ENCODE measurements at regions not wholly inside any gene's neighbourhood (a gene's known extent, or its start where the extent isn't known, plus 50 kb on each side); places are given as distances from the start of the nearest gene placed in this dataset.

DNA sequence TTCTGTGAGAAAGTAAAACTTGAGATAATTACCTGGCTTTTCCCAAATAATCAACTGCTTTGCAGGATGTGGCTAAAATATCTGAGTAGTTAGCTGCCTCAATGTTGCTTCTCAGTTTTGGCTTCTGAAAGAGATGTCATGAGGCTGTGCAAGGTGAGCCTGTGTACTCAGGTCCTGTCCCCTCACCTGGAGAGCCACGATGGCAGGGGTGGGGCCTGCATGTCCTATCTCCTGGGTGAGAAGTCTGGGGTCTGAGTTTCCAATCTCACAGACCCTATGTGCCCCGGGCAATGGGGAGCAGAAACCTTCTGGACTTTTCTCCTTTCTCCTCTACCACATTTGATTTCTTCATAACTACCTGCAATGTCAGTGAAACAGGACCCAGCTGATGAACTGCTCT is 338.6 kb upstream of the B3GAT1 start:
- WGBS, 2 donors = 72 to 77% methylated on average over 2 of the region's 2 CpGs
- no peak overlapping the region for H3K27ac ChIP-seq

DNA sequence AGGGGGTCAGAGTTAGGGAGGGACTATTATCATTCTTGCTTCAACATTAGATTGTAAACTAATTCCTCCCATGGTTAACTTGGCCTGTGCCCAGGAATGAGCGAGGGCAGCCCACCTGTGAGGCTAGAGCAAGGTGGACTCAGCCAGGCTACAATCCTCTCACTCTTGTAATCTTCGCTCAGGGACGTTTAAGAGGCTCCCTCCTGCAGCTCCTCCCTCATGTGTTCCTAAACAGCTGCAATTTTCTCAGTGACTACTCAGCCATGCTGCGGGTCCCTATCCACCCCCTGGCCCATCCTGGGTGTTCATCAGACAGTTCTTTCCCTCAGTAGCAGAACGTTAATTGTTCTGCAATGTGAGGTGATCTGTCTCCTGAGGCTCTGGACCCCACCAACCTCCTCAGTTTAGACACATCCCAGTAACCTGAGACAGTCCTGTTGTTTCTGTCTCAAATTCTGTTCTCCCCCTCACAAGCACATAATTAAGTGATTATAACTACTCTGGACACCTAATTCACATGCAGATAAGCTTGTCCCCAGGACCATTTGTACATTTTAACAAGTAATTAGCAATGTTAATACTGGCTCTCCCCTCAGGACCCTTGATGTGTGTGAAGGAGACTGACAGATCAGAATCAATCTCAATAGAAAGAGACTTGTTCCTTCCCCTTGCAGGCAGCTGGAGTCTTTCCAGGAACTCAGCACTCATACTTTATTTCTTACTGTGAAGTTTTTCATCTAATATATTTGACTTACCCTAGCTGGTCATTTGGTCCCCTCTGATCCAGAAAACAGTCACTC is 337.2 kb upstream of the B3GAT1 start:
- Histone ChIP-seq H3K27ac (no peak overlapping the region), H3K4me3 (no peak overlapping the region), H3K9me3 (peaks cover 0 to 12% (median 0%) of the 10 kb centered on the region in 3 donors), H3K27me3 (no peaks in the 10 kb centered on the region), H3K4me1 (no peaks in the 10 kb centered on the region), H3K36me3 (replicated peaks in 1 of 2; ENCODE audit: insufficient read depth in 1 of 2, low read depth in 2 of 2) (no peaks in the 10 kb centered on the region)
- WGBS, 2 donors = 27 to 37% methylated on average over 5 of the region's 5 CpGs
- DNase-seq (no peak), ATAC-seq (no peak)
- intact Hi-C loops (cut with DNase I) = no loop called here
- no peak for TF ChIP-seq POLR2A (IDR thresholded peaks at IDR 0.05)
- no peak for TF ChIP-seq CTCF (IDR thresholded peaks at IDR 0.05)

More for the DNA sequence above, 338.6 kb upstream of the B3GAT1 start:
- ATAC-seq (no peak), DNase-seq (no peak)
- Histone ChIP-seq H3K4me3 (no peak overlapping the region), H3K36me3 (replicated peaks in 1 of 2; ENCODE audit: insufficient read depth in 1 of 2, low read depth in 2 of 2) (no peaks in the 10 kb centered on the region), H3K27me3 (no peaks in the 10 kb centered on the region), H3K9me3 (peaks cover 0 to 12% (median 0%) of the 10 kb centered on the region in 3 donors), H3K4me1 (no peaks in the 10 kb centered on the region)
- TF ChIP-seq POLR2A (IDR thresholded peaks at IDR 0.05) (no peak), CTCF (IDR thresholded peaks at IDR 0.05) (no peak)
- intact Hi-C loops (cut with DNase I) = no loop called here

DNA sequence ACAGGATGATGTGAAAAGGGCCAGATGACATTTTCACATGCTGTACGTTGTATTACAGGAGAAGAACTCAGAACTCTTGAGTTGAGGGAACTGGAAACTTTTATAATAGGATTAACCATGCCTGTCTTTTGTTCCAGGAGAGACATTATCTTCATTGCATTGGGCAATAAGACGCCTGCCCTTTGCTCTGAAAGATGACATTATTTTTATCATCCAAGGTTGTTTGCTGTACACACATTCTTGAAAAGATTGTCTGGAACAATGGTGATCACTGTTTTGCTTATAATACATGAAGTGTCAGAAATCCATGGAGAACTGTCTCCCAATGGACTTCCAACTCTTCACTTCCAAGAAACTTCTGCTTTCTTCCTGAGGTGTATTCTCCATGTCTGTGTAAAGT is 334.6 kb upstream of the B3GAT1 start:
- H3K36me3 ChIP-seq (replicated peaks in 1 of 2; ENCODE audit: insufficient read depth in 1 of 2, low read depth in 2 of 2) = no peaks in the 10 kb centered on the region
- H3K27me3 ChIP-seq = no peaks in the 10 kb centered on the region
- no peak overlapping the region for H3K4me3 ChIP-seq
- no peak overlapping the region for H3K27ac ChIP-seq
- no peak for DNase-seq
- no peak for ATAC-seq
- H3K9me3 ChIP-seq = peaks cover 0 to 12% (median 0%) of the 10 kb centered on the region in 3 donors
- intact Hi-C loops (cut with DNase I) = no loop called here
- no peak for TF ChIP-seq POLR2A (IDR thresholded peaks at IDR 0.05)
- no peak for TF ChIP-seq CTCF (IDR thresholded peaks at IDR 0.05)
- peaks cover 13% of the 10 kb centered on the region for H3K4me1 ChIP-seq
- WGBS, 2 donors = 40 to 44% methylated on average over 2 of the region's 2 CpGs

DNA sequence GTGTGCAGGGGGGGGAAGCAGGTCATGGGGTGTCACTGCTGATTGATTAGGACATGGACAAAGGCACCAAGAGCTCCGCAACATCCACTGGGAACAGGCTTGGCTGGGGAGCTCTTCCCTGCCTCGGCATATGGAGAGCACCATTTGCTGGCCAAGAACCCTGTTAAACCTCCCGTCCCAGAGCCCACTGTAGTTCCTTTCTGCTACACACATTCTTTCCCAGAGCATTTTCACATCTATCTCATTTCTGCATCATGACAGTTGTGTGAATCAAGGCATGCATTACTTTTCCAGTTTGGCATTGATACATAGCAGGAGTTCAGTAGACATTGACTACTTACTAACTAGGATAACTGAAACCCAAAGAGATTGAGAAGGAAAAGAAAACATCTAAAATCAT is 333.4 kb upstream of the B3GAT1 start:
- intact Hi-C loops (cut with DNase I) = no loop called here
- WGBS, 2 donors = 71 to 97% methylated on average over 3 of the region's 3 CpGs
- H3K27me3 ChIP-seq = no peaks in the 10 kb centered on the region
- peaks cover 14% of the 10 kb centered on the region for H3K4me1 ChIP-seq
- DNase-seq (no peak), ATAC-seq (no peak)
- H3K27ac ChIP-seq = no peak overlapping the region
- H3K4me3 ChIP-seq = no peak overlapping the region
- peaks cover 0 to 12% (median 0%) of the 10 kb centered on the region in 3 donors for H3K9me3 ChIP-seq
- no peaks in the 10 kb centered on the region for H3K36me3 ChIP-seq (replicated peaks in 1 of 2; ENCODE audit: insufficient read depth in 1 of 2, low read depth in 2 of 2)
- TF ChIP-seq POLR2A (IDR thresholded peaks at IDR 0.05) (no peak), CTCF (IDR thresholded peaks at IDR 0.05) (no peak)

DNA sequence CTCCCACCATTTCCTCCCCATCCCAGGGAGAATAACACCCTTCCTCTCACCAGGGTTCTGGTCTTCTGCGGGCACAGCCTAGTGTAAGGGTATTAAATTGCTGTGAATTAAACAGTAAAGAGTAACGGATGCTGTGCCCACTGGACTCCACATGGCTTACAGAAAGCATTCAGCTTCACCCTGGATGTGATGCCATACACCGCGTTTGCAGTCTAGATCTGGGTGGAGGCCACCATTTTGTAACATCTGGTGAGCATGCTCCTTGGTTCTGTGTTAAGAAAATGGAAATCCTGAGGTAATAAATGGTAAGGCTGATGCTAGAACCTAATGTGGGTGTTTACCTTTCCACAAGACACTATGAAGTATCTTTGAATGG is 331.8 kb upstream of the B3GAT1 start:
- WGBS, 2 donors = 89 to 90% methylated on average over 4 of the region's 4 CpGs
- H3K27me3 ChIP-seq = no peaks in the 10 kb centered on the region
- H3K4me1 ChIP-seq = peaks cover 14% of the 10 kb centered on the region
- ATAC-seq (no peak), DNase-seq (no peak)
- H3K4me3 ChIP-seq = no peak overlapping the region
- peaks cover 0 to 10% (median 0%) of the 10 kb centered on the region in 3 donors for H3K9me3 ChIP-seq
- intact Hi-C loops (cut with DNase I) = no loop called here
- H3K27ac ChIP-seq = no peak overlapping the region
- TF ChIP-seq POLR2A (IDR thresholded peaks at IDR 0.05) (no peak), CTCF (IDR thresholded peaks at IDR 0.05) (no peak)
- no peaks in the 10 kb centered on the region for H3K36me3 ChIP-seq (replicated peaks in 1 of 2; ENCODE audit: insufficient read depth in 1 of 2, low read depth in 2 of 2)

Measured in body of pancreas (tissue), 4 donors.